ENCODE measurements at regions not wholly inside any gene's neighbourhood (a gene's known extent, or its start where the extent isn't known, plus 50 kb on each side); places are given as distances from the start of the nearest gene placed in this dataset.
"Not testable (repeated sequence)": the region's sequence is repeated elsewhere in the genome, so short reads cannot be mapped to it uniquely, and the experiment has no call there.

- peak; percentile 9 to 67 (median 64) for ATAC-seq
- intact Hi-C loops (cut with DNase I), result no loop called here
- DNase-seq, result no peak
Observed at GRCh38 chr14:53714495-53715192, 242.0 kb downstream of the BMP4 start.

GRCh38 chr14:53712901-53713300 is 243.7 kb downstream of the BMP4 start:
- H3K27ac ChIP-seq; ATAC-seq; intact Hi-C loops (cut with DNase I); DNase-seq; H3K4me1 ChIP-seq; H3K9me3 ChIP-seq; H3K27me3 ChIP-seq; H3K36me3 ChIP-seq; H3K4me3 ChIP-seq: not testable (repeated sequence)
- 82% methylated on average over 3 of the region's 3 CpGs for WGBS (ENCODE audit: insufficient coverage, low coverage, low lambda C conversion rate, missing lambda C conversion rate)

More at GRCh38 chr14:53714495-53715192, 242.0 kb downstream of the BMP4 start:
- WGBS (ENCODE audit: insufficient coverage, low coverage, low lambda C conversion rate, missing lambda C conversion rate), result 19% methylated on average over 5 of the region's 5 CpGs
- Histone ChIP-seq H3K27ac (peak overlapping the region in 2 of 3 donors; percentile 42 to 52), H3K36me3 (no peaks in the 10 kb centered on the region), H3K4me1 (peaks cover 0 to 8% (median 0%) of the 10 kb centered on the region in 4 donors), H3K9me3 (no peaks in the 10 kb centered on the region), H3K27me3 (no peaks in the 10 kb centered on the region), H3K4me3 (no peak overlapping the region)
- TF ChIP-seq CTCF (IDR thresholded peaks at IDR 0.05), result no peak
- TF ChIP-seq POLR2A (IDR thresholded peaks at IDR 0.05), result no peak

- ATAC-seq (no peak), DNase-seq (no peak)
- no peaks in the 10 kb centered on the region for H3K27me3 ChIP-seq
- TF ChIP-seq POLR2A (IDR thresholded peaks at IDR 0.05) (no peak), CTCF (IDR thresholded peaks at IDR 0.05) (no peak)
- no peak overlapping the region for H3K4me3 ChIP-seq
- no peak overlapping the region for H3K27ac ChIP-seq
- H3K4me1 ChIP-seq, result peaks cover 0 to 6% (median 0%) of the 10 kb centered on the region in 4 donors
- no peaks in the 10 kb centered on the region for H3K36me3 ChIP-seq
- WGBS (ENCODE audit: insufficient coverage, low coverage, low lambda C conversion rate, missing lambda C conversion rate), result 85% methylated on average over 4 of the region's 4 CpGs
- no peaks in the 10 kb centered on the region for H3K9me3 ChIP-seq
- intact Hi-C loops (cut with DNase I), result no loop called here
Observed at GRCh38 chr14:53711205-53711604, 245.4 kb downstream of the BMP4 start.

- Histone ChIP-seq H3K4me1 (peaks cover 0 to under 1% (median 0%) of the 10 kb centered on the region in 4 donors), H3K4me3 (no peak overlapping the region), H3K36me3 (no peaks in the 10 kb centered on the region), H3K27me3 (no peaks in the 10 kb centered on the region), H3K9me3 (no peaks in the 10 kb centered on the region), H3K27ac (no peak overlapping the region)
- no peak for ATAC-seq
- DNase-seq, result no peak
- WGBS (ENCODE audit: insufficient coverage, low coverage, low lambda C conversion rate, missing lambda C conversion rate), result 64% methylated on average over 4 of the region's 4 CpGs
- TF ChIP-seq POLR2A (IDR thresholded peaks at IDR 0.05) (no peak), CTCF (IDR thresholded peaks at IDR 0.05) (no peak)
- intact Hi-C loops (cut with DNase I), result no loop called here
Observed at GRCh38 chr14:53710615-53711014, 246.0 kb downstream of the BMP4 start.

- ATAC-seq (no peak), DNase-seq (no peak)
- no peaks in the 10 kb centered on the region for H3K9me3 ChIP-seq
- no peaks in the 10 kb centered on the region for H3K27me3 ChIP-seq
- no peaks in the 10 kb centered on the region for H3K36me3 ChIP-seq
- H3K4me3 ChIP-seq, result no peak overlapping the region
- TF ChIP-seq CTCF (IDR thresholded peaks at IDR 0.05), result no peak
- TF ChIP-seq POLR2A (IDR thresholded peaks at IDR 0.05), result no peak
- intact Hi-C loops (cut with DNase I), result no loop called here
- H3K4me1 ChIP-seq, result no peaks in the 10 kb centered on the region
- H3K27ac ChIP-seq, result no peak overlapping the region
- WGBS (ENCODE audit: insufficient coverage, low coverage, low lambda C conversion rate, missing lambda C conversion rate), result no CpG with 5 or more reads among the region's 3 CpGs
Observed at GRCh38 chr14:53709381-53709780, 247.2 kb downstream of the BMP4 start.
